Testis (tissue), 2 donors: ENCODE measurements at regions not wholly inside any gene's neighbourhood (a gene's known extent, or its start where the extent isn't known, plus 50 kb on each side); places are given as distances from the start of the nearest gene placed in this dataset.

Experiments
- DNase-seq: peaks from one replicate; pipeline ENCODE4 v3.0.0-alpha.2; 2019
- H3K27ac ChIP-seq, 2 donors: fragments of 200-600 bp; sonication (generic); one replicate each; pipeline ENCODE4 v1.5.1; 2019
- H3K27me3 ChIP-seq: fragments of 200-600 bp; sonication (generic); one replicate; pipeline ENCODE4 v1.5.1; 2019
- H3K36me3 ChIP-seq: fragments of 200-600 bp; sonication (generic); one replicate; pipeline ENCODE4 v1.5.1; 2017; ENCODE audit warnings: low read depth; ENCODE audit errors: missing control alignments
- H3K4me1 ChIP-seq: fragments of 200-600 bp; sonication (generic); one replicate; pipeline ENCODE4 v1.5.1; 2019
- H3K4me3 ChIP-seq, 2 donors: fragments of 200-600 bp; sonication (generic); one replicate each; pipeline ENCODE4 v1.5.1; 2017 to 2019
- H3K9me3 ChIP-seq: fragments of 200-600 bp; sonication (generic); one replicate; pipeline ENCODE4 v1.5.1; 2017
- POLR2A ChIP-seq: fragments of 450-650 bp; IDR thresholded peaks from one replicate; pipeline ENCODE4 v1.6.1; 2017; ENCODE audit warnings: antibody characterized with exemption, mild to moderate bottlenecking, moderate library complexity
- WGBS, 2 donors: methylation state at CpG; one replicate each; pipeline ENCODE4 v1.1.5; 2018; 5-methylcytosine and 5-hydroxymethylcytosine counted together
- intact Hi-C: fragments of 100-400 bp; cut with DNase I; formaldehyde crosslinking; loops from one replicate; pipeline ENCODE4 v1.15.1; 2023; ENCODE audit warnings: low total_unique reads
- TF ChIP-seq, protein P1 (sequence below), 3 experiments: fragments of 450-650 bp in 2 of 3; fragments of 200-600 bp in 1 of 3; sonication (generic) in 1 of 3; IDR thresholded peaks; one replicate each; pipeline ENCODE4 v1.5.1; 2016 to 2019; ENCODE audit warnings: antibody characterized with exemption in 3 of 3, mild to moderate bottlenecking in 2 of 3, moderate library complexity in 1 of 3

DNA sequence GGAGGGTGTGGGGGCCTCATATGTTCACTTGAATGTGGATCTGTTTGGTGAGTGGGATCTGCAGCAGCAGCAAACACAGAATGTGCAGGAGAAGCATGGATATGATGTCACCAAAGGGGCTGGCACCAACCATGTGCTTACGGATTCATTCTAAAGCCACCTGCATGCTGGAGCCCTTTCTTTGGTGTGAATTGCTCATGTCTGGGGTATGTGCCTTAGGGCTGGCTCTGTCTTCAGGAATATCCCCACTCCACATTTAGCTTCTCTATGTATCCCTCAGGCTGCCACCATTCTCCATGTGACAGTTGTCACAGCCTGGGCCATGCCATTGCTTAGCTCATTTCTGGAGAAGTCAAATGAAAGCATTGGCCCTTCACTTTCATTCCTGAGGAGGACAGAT, 606.8 kb upstream of the AMELY start:
- DNase-seq, result no peak
- H3K9me3 ChIP-seq, result no peaks in the 10 kb centered on the region
- 100% methylated on average over 1 of the region's 1 CpG; no CpG with 5 or more reads in 1 of the 2 donors for WGBS, 2 donors
- H3K4me3 ChIP-seq, result no peak overlapping the region
- TF ChIP-seq, protein P1, sequence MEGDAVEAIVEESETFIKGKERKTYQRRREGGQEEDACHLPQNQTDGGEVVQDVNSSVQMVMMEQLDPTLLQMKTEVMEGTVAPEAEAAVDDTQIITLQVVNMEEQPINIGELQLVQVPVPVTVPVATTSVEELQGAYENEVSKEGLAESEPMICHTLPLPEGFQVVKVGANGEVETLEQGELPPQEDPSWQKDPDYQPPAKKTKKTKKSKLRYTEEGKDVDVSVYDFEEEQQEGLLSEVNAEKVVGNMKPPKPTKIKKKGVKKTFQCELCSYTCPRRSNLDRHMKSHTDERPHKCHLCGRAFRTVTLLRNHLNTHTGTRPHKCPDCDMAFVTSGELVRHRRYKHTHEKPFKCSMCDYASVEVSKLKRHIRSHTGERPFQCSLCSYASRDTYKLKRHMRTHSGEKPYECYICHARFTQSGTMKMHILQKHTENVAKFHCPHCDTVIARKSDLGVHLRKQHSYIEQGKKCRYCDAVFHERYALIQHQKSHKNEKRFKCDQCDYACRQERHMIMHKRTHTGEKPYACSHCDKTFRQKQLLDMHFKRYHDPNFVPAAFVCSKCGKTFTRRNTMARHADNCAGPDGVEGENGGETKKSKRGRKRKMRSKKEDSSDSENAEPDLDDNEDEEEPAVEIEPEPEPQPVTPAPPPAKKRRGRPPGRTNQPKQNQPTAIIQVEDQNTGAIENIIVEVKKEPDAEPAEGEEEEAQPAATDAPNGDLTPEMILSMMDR (IDR thresholded peaks at IDR 0.05), result no peak
- no peak for TF ChIP-seq POLR2A
- no peaks in the 10 kb centered on the region for H3K4me1 ChIP-seq
- no peak overlapping the region for H3K27ac ChIP-seq
- no peaks in the 10 kb centered on the region for H3K27me3 ChIP-seq
- intact Hi-C loops, result no loop called here
- no peaks in the 10 kb centered on the region for H3K36me3 ChIP-seq

DNA sequence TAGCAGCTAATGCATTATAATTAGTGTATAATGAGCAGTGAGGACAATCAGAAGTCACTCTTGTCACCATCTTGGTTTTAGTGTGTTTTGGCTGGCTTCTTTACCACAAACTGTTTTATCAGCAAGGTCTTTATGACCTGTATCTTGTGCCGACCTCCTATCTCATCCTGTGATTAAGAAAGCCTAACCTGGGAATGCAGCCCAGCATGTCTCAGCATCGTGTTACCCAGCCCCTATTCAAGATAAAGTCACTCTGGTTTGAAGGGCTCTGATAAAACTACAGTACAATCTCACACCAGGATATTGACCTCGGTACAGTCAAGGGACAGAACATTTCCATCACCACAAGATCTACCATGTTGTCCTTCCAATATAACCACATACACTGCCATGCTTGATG, 604.7 kb upstream of the AMELY start:
- WGBS, 2 donors, result 51 to 53% methylated on average over 3 of the region's 3 CpGs
- Histone ChIP-seq H3K27me3 (no peaks in the 10 kb centered on the region), H3K9me3 (no peaks in the 10 kb centered on the region), H3K4me3 (no peak overlapping the region), H3K36me3 (no peaks in the 10 kb centered on the region), H3K27ac (no peak overlapping the region), H3K4me1 (no peaks in the 10 kb centered on the region)
- no peak for DNase-seq
- intact Hi-C loops, result no loop called here
- TF ChIP-seq, protein P1 (IDR thresholded peaks at IDR 0.05), result no peak
- no peak for TF ChIP-seq POLR2A

DNA sequence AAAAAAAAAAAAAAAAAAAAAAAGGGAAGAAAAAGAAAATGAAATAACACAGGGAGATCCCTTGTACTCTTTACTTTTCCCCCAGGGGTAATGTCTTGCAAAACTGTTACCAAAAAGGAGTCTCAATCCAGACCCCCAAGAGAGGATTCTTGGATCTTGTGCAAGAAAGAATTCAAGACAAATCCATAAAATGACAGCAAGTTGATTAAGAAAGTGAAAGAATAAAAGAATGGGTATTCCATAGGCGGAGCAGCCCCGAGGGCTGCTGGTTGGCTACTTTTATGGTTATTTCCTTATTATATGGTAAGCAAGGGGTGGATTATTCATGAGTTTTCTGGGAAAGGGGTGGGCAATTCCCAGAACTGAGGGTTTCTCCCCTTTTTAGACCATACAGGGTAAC, 604.3 kb upstream of the AMELY start:
- H3K27ac ChIP-seq, result no peak overlapping the region
- TF ChIP-seq POLR2A, result no peak
- TF ChIP-seq, protein P1 (IDR thresholded peaks at IDR 0.05), result no peak
- WGBS, 2 donors, result 94 to 95% methylated on average over 2 of the region's 2 CpGs

GRCh38 chrY:7502896-7503295, 591.3 kb upstream of the AMELY start:
- Histone ChIP-seq H3K27me3 (no peaks in the 10 kb centered on the region), H3K27ac (no peak overlapping the region), H3K9me3 (no peaks in the 10 kb centered on the region), H3K36me3 (no peaks in the 10 kb centered on the region), H3K4me3 (no peak overlapping the region), H3K4me1 (no peaks in the 10 kb centered on the region)
- 96 to 100% methylated on average over 1 to 5 of the region's 5 CpGs for WGBS, 2 donors
- intact Hi-C loops, result no loop called here
- DNase-seq, result no peak
- TF ChIP-seq, protein P1 (IDR thresholded peaks at IDR 0.05), result no peak
- no peak for TF ChIP-seq POLR2A

More for the DNA sequence above, 604.3 kb upstream of the AMELY start:
- no peaks in the 10 kb centered on the region for H3K36me3 ChIP-seq
- H3K4me1 ChIP-seq, result no peaks in the 10 kb centered on the region
- no peaks in the 10 kb centered on the region for H3K9me3 ChIP-seq
- DNase-seq, result no peak
- intact Hi-C loops, result no loop called here
- no peaks in the 10 kb centered on the region for H3K27me3 ChIP-seq
- H3K4me3 ChIP-seq, result no peak overlapping the region

- Histone ChIP-seq H3K4me3 (no peak overlapping the region), H3K4me1 (no peaks in the 10 kb centered on the region), H3K27ac (no peak overlapping the region), H3K9me3 (no peaks in the 10 kb centered on the region), H3K27me3 (no peaks in the 10 kb centered on the region), H3K36me3 (no peaks in the 10 kb centered on the region)
- 82 to 100% methylated on average over 2 of the region's 2 CpGs for WGBS, 2 donors
- no peak for DNase-seq
- intact Hi-C loops, result no loop called here
- TF ChIP-seq, protein P1 (IDR thresholded peaks at IDR 0.05), result no peak
- TF ChIP-seq POLR2A, result no peak
These were observed 589.7 kb upstream of the AMELY start for GRCh38 chrY:7501236-7501635.
